ENCODE measurements at regions not wholly inside any gene's neighbourhood (a gene's known extent, or its start where the extent isn't known, plus 50 kb on each side); places are given as distances from the start of the nearest gene placed in this dataset.

- no peaks in the 10 kb centered on the region for H3K27me3 ChIP-seq (replicated peaks in 1 of 4; ENCODE audit: control insufficient read depth in 3 of 4, extremely low read depth in 1 of 4, insufficient read depth in 3 of 4, low read length in 3 of 4)
- H2AFZ ChIP-seq (ENCODE audit: low read length), result no peak overlapping the region
- no peaks in the 10 kb centered on the region for H3K23me2 ChIP-seq (ENCODE audit: low read depth, low read length)
- H4K91ac ChIP-seq (replicated peaks; ENCODE audit: insufficient read length, low read length), result no peak overlapping the region
- whole genome bisulfite sequencing, 2 experiments (ENCODE audit: extremely low coverage in 1 of 2, insufficient coverage in 1 of 2, insufficient read length in 1 of 2, insufficient replicate concordance in 2 of 2, low coverage in 1 of 2, low lambda C conversion rate in 2 of 2, missing lambda C conversion rate in 1 of 2), result 83% methylated on average over 14 of the region's 14 CpGs; no CpG with 5 or more reads in 1 of the 2 experiments
- H4K5ac ChIP-seq (ENCODE audit: insufficient read length, low read depth, low read length), result no peak overlapping the region
- H4K20me1 ChIP-seq (replicated peaks in 1 of 2; ENCODE audit: control insufficient read depth in 1 of 2, insufficient read depth in 2 of 2, low read length in 2 of 2), result no peaks in the 10 kb centered on the region
- H2BK20ac ChIP-seq (ENCODE audit: low read length), result no peak overlapping the region
- H3K4me2 ChIP-seq (ENCODE audit: insufficient read depth in 1 of 2, low read depth in 2 of 2, low read length in 2 of 2), result no peak overlapping the region
- DNase-seq (ENCODE audit: low read depth in 1 of 2, low spot score in 2 of 2), result no peak
- no peak overlapping the region for H3K18ac ChIP-seq (ENCODE audit: extremely low read depth, low read length)
- no peaks in the 10 kb centered on the region for H3K9me3 ChIP-seq (ENCODE audit: insufficient read depth in 2 of 2, low read depth in 1 of 2, low read length in 1 of 2)
- H3K4ac ChIP-seq (replicated peaks; ENCODE audit: insufficient read length, low read depth, low read length), result no peak overlapping the region
- no peak overlapping the region for H3K4me3 ChIP-seq (ENCODE audit: extremely low read depth in 1 of 4, insufficient read depth in 2 of 4, low read depth in 3 of 4, low read length in 4 of 4)
- H2BK15ac ChIP-seq (ENCODE audit: low read length), result no peak overlapping the region
- H2BK5ac ChIP-seq (ENCODE audit: low read depth, low read length), result no peak overlapping the region
- H2BK12ac ChIP-seq (ENCODE audit: low read depth, low read length), result no peak overlapping the region
- ChIA-PET POLR2A (ENCODE audit: partially characterized antibody) (no interaction called here), CTCF (ENCODE audit: partially characterized antibody) (interaction anchor here (0.7 to 3.0 kb wide), 11 partner anchors 10 to 270 kb away, joined by 3 to 12 read pairs (median 5); no protein-coding TSS in a partner anchor)
- no peak overlapping the region for H3K56ac ChIP-seq (replicated peaks; ENCODE audit: insufficient read length, low read depth, low read length)
- H3K4me1 ChIP-seq (replicated peaks in 1 of 4; ENCODE audit: control insufficient read depth in 3 of 4, insufficient read depth in 4 of 4, low read length in 3 of 4), result no peaks in the 10 kb centered on the region
- H3K79me1 ChIP-seq (ENCODE audit: low read depth, low read length), result no peaks in the 10 kb centered on the region
- peak; percentile 7 for FAIRE-seq
- no peak overlapping the region for H2AK5ac ChIP-seq (ENCODE audit: low read depth, low read length)
- H3K9ac ChIP-seq (replicated peaks in 1 of 4; ENCODE audit: extremely low read depth in 1 of 4, low read depth in 3 of 4, low read length in 3 of 4), result no peak overlapping the region
- H4K8ac ChIP-seq (ENCODE audit: extremely low read depth, insufficient read depth, low read length), result no peak overlapping the region
- no peak overlapping the region for H2BK120ac ChIP-seq (replicated peaks; ENCODE audit: low read depth, low read length)
- H3K27ac ChIP-seq (ENCODE audit: low read depth, low read length), result no peak overlapping the region
- no peaks in the 10 kb centered on the region for H3K36me3 ChIP-seq (ENCODE audit: control insufficient read depth in 2 of 4, insufficient read depth in 4 of 4, low read length in 3 of 4)
- TF ChIP-seq BCL11A (IDR thresholded peaks at IDR 0.05; ENCODE audit: low read depth in 2 of 2, low read length in 2 of 2) (no peak), RAD21 (IDR thresholded peaks at IDR 0.05 in 1 of 2, conservative IDR thresholded peaks at IDR 0.05 in 1 of 2; ENCODE audit: low read depth in 2 of 2, low read length in 2 of 2) (peak; percentile 54 to 67), CTCF (IDR thresholded peaks at IDR 0.05; ENCODE audit: control extremely low read depth in 1 of 3, insufficient read depth in 1 of 3, low read depth in 1 of 3, low read length in 3 of 3) (peak; percentile 47 to 53 (median 50)), MAFK (IDR thresholded peaks at IDR 0.05; ENCODE audit: low read depth, low read length) (no peak), SUZ12 (IDR thresholded peaks at IDR 0.05; ENCODE audit: low read length) (no peak), CTBP2 (IDR thresholded peaks at IDR 0.05; ENCODE audit: borderline replicate concordance, insufficient read depth, insufficient read length, low read length) (no peak), CEBPB (IDR thresholded peaks at IDR 0.05; ENCODE audit: low read depth, low read length) (no peak), SIN3A (conservative IDR thresholded peaks at IDR 0.05 in 1 of 2, IDR thresholded peaks at IDR 0.05 in 1 of 2; ENCODE audit: low read depth in 1 of 2, low read length in 2 of 2) (no peak)
- no peak overlapping the region for H3K14ac ChIP-seq (ENCODE audit: insufficient read length)
- H3K79me2 ChIP-seq (ENCODE audit: control insufficient read depth in 1 of 2, insufficient read depth in 2 of 2, low read length in 2 of 2), result no peaks in the 10 kb centered on the region
- no peak overlapping the region for H3K23ac ChIP-seq (ENCODE audit: insufficient read length)
Measured at GRCh38 chr15:29938361-29939335, 116.4 kb upstream of the TJP1 start.
